OCI-LY3 (cell line): ENCODE measurements at regions not wholly inside any gene's neighbourhood (a gene's known extent, or its start where the extent isn't known, plus 50 kb on each side); places are given as distances from the start of the nearest gene placed in this dataset.

Source experiments
- H2AFZ ChIP-seq: fragments of 200-600, 300-600 bp; shearing (Covaris generic); 2 replicates; pipeline ENCODE4 v1.6.0; 2014; ENCODE audit warnings: antibody characterized with exemption, low read depth, low read length
- H3K27ac ChIP-seq: fragments of 200-600, 300-600 bp; sonication (generic); 2 replicates; pipeline ENCODE4 v1.5.1; 2014; ENCODE audit warnings: mild to moderate bottlenecking, low read length, moderate library complexity, mixed read lengths
- H3K27me3 ChIP-seq: fragments of 200-600, 300-600 bp; sonication (generic); 2 replicates; pipeline ENCODE4 v1.6.1; 2014; ENCODE audit warnings: low read depth, low read length, mixed read lengths
- H3K36me3 ChIP-seq: fragments of 200-600, 300-600 bp; sonication (generic); replicated peaks from 2 replicates; pipeline ENCODE3; 2014; ENCODE audit warnings: low read depth, low read length, mixed read lengths
- H3K4me1 ChIP-seq: fragments of 300-600, 200-600 bp; sonication (generic); 2 replicates; pipeline ENCODE4 v1.6.1; 2014; ENCODE audit warnings: low read length, mixed read lengths
- H3K4me2 ChIP-seq: fragments of 200-600, 300-600 bp; sonication (generic); 2 replicates; pipeline ENCODE4 v1.6.1; 2014; ENCODE audit warnings: low read length, mixed read lengths
- H3K4me3 ChIP-seq: fragments of 300-600, 200-600 bp; sonication (generic); 2 replicates; pipeline ENCODE4 v1.5.1; 2014; ENCODE audit warnings: antibody characterized with exemption, mild to moderate bottlenecking, low read length, moderate library complexity
- H3K79me2 ChIP-seq: fragments of 300-600, 200-600 bp; shearing (Covaris generic); 2 replicates; pipeline ENCODE4 v1.6.1; 2014; ENCODE audit warnings: mild to moderate bottlenecking, low read length, mixed read lengths
- H3K9ac ChIP-seq: fragments of 300-600, 200-600 bp; shearing (Covaris generic); 2 replicates; pipeline ENCODE4 v1.6.0; 2014; ENCODE audit warnings: mild to moderate bottlenecking, low read length, moderate library complexity
- H3K9me3 ChIP-seq: fragments of 200-600, 300-600 bp; shearing (Covaris generic); 2 replicates; pipeline ENCODE4 v1.6.1; 2014; ENCODE audit warnings: low read length, mixed read lengths; ENCODE audit not compliant: insufficient read depth
- H4K20me1 ChIP-seq: fragments of 200-600, 300-600 bp; sonication (generic); 2 replicates; pipeline ENCODE4 v1.6.1; 2016; ENCODE audit warnings: low read length, mixed read lengths; ENCODE audit not compliant: insufficient read depth
- CTCF ChIP-seq: fragments of 200-600, 300-600 bp; sonication (generic); IDR thresholded peaks from 2 replicates; pipeline ENCODE4 v1.5.1; 2014; ENCODE audit warnings: antibody characterized with exemption, low read length, low read depth
- EZH2phosphoT487 ChIP-seq: fragments of 200-600 bp; shearing (Covaris generic); IDR thresholded peaks from 2 replicates; pipeline ENCODE4 v1.6.1; 2018; ENCODE audit warnings: antibody characterized with exemption, mixed run types, low read depth

- Histone ChIP-seq H3K9ac (no peak overlapping the region), H4K20me1 (no peaks in the 10 kb centered on the region), H3K79me2 (no peaks in the 10 kb centered on the region), H3K36me3 (no peaks in the 10 kb centered on the region), H2AFZ (no peak overlapping the region), H3K4me2 (no peak overlapping the region), H3K4me1 (no peaks in the 10 kb centered on the region), H3K4me3 (no peak overlapping the region), H3K9me3 (no peaks in the 10 kb centered on the region), H3K27ac (no peak overlapping the region), H3K27me3 (no peaks in the 10 kb centered on the region)
- TF ChIP-seq CTCF (no peak), EZH2phosphoT487 (no peak)
Measured at GRCh38 chr4:1463088-1463926, 57.1 kb upstream of the NKX1-1 start.

GRCh38 chr4:1462768-1463075 lies 56.5 kb upstream of the NKX1-1 start:
- H4K20me1 ChIP-seq: no peaks in the 10 kb centered on the region
- no peaks in the 10 kb centered on the region for H3K27me3 ChIP-seq
- H3K79me2 ChIP-seq: no peaks in the 10 kb centered on the region
- no peak overlapping the region for H3K27ac ChIP-seq
- H3K9ac ChIP-seq: no peak overlapping the region
- H3K4me2 ChIP-seq: no peak overlapping the region
- no peaks in the 10 kb centered on the region for H3K36me3 ChIP-seq
- no peaks in the 10 kb centered on the region for H3K9me3 ChIP-seq
- no peak overlapping the region for H2AFZ ChIP-seq
- no peak for TF ChIP-seq EZH2phosphoT487
- no peak for TF ChIP-seq CTCF
- H3K4me3 ChIP-seq: no peak overlapping the region
- no peaks in the 10 kb centered on the region for H3K4me1 ChIP-seq

- Histone ChIP-seq H3K79me2 (no peaks in the 10 kb centered on the region), H3K36me3 (no peaks in the 10 kb centered on the region), H3K9ac (no peak overlapping the region), H2AFZ (no peak overlapping the region), H3K4me2 (no peak overlapping the region), H4K20me1 (no peaks in the 10 kb centered on the region), H3K27me3 (no peaks in the 10 kb centered on the region), H3K4me3 (no peak overlapping the region), H3K9me3 (no peaks in the 10 kb centered on the region), H3K4me1 (no peaks in the 10 kb centered on the region), H3K27ac (no peak overlapping the region)
- TF ChIP-seq CTCF (no peak), EZH2phosphoT487 (no peak)
Measured at GRCh38 chr4:1462009-1462767, 55.9 kb upstream of the NKX1-1 start.
